Transverse colon (tissue), 4 donors: ENCODE measurements at regions not wholly inside any gene's neighbourhood (a gene's known extent, or its start where the extent isn't known, plus 50 kb on each side); places are given as distances from the start of the nearest gene placed in this dataset.

Experiments used
- CTCF ChIP-seq, 5 experiments: fragments of 200-600 bp in 3 of 5; fragments of 450-650 bp in 2 of 5; sonication (generic) in 3 of 5; IDR thresholded peaks; 1 replicate in 2 of 5; 2 replicates in 3 of 5; pipeline ENCODE4 v1.5.1; 2016 to 2017; ENCODE audit warnings: antibody characterized with exemption in 5 of 5, inconsistent platforms in 3 of 5, mild to moderate bottlenecking in 2 of 5, moderate library complexity in 1 of 5
- EP300 ChIP-seq: sonication (generic); formaldehyde crosslinking; IDR thresholded peaks from one replicate; pipeline ENCODE4 v1.6.1; 2017; ENCODE audit warnings: antibody characterized with exemption, low read depth
- POLR2A ChIP-seq: fragments of 450-650 bp; IDR thresholded peaks from one replicate; pipeline ENCODE4 v1.6.1; 2016; ENCODE audit warnings: antibody characterized with exemption, mild to moderate bottlenecking, moderate library complexity
- POLR2AphosphoS5 ChIP-seq, 3 donors: sonication (generic); formaldehyde crosslinking; IDR thresholded peaks; one replicate each; pipeline ENCODE4 v1.6.1; 2016; ENCODE audit warnings: antibody characterized with exemption in 3 of 3

- TF ChIP-seq CTCF (IDR thresholded peaks at IDR 0.05) (no peak), POLR2A (no peak), POLR2AphosphoS5 (IDR thresholded peaks at IDR 0.05) (no peak), EP300 (no peak)
Observed at GRCh38 chr22:49405590-49405989, 422.1 kb downstream of the BRD1 start.
